ENCODE measurements at regions not wholly inside any gene's neighbourhood (a gene's known extent, or its start where the extent isn't known, plus 50 kb on each side); places are given as distances from the start of the nearest gene placed in this dataset.

GRCh38 chr4:57291911-57292310 lies 181.7 kb upstream of the IGFBP7 start:
- DNase-seq (ENCODE audit: extremely low read depth in 1 of 2, low read depth in 1 of 2): no peak

- no peak for DNase-seq (ENCODE audit: extremely low read depth in 1 of 2, low read depth in 1 of 2)
These were observed 177.8 kb upstream of the IGFBP7 start for GRCh38 chr4:57287687-57288604.

- no peak for DNase-seq (ENCODE audit: extremely low read depth in 1 of 2, low read depth in 1 of 2)
These were observed 172.7 kb upstream of the IGFBP7 start for GRCh38 chr4:57282933-57283310.

- DNase-seq (ENCODE audit: extremely low read depth in 1 of 2, low read depth in 1 of 2): no peak
These were observed 170.3 kb upstream of the IGFBP7 start for GRCh38 chr4:57280481-57280880.

GRCh38 chr4:57278780-57279179 lies 168.6 kb upstream of the IGFBP7 start:
- no peak for DNase-seq (ENCODE audit: extremely low read depth in 1 of 2, low read depth in 1 of 2)

- DNase-seq (ENCODE audit: extremely low read depth in 1 of 2, low read depth in 1 of 2): no peak
These were observed 163.9 kb upstream of the IGFBP7 start for GRCh38 chr4:57274082-57274481.

- DNase-seq (ENCODE audit: extremely low read depth in 1 of 2, low read depth in 1 of 2): no peak
These were observed 160.2 kb upstream of the IGFBP7 start for GRCh38 chr4:57270346-57270745.

GRCh38 chr4:57265831-57266582 lies 155.8 kb upstream of the IGFBP7 start:
- DNase-seq (ENCODE audit: extremely low read depth in 1 of 2, low read depth in 1 of 2): no peak

- no peak for DNase-seq (ENCODE audit: extremely low read depth in 1 of 2, low read depth in 1 of 2)
These were observed 144.6 kb upstream of the IGFBP7 start for GRCh38 chr4:57254754-57255153.

GRCh38 chr4:57249083-57249482 lies 138.9 kb upstream of the IGFBP7 start:
- no peak for DNase-seq (ENCODE audit: extremely low read depth in 1 of 2, low read depth in 1 of 2)

- no peak for DNase-seq (ENCODE audit: extremely low read depth in 1 of 2, low read depth in 1 of 2)
These were observed 132.9 kb upstream of the IGFBP7 start for GRCh38 chr4:57243076-57243475.

GRCh38 chr4:57234252-57234775 lies 124.1 kb upstream of the IGFBP7 start:
- no peak for DNase-seq (ENCODE audit: extremely low read depth in 1 of 2, low read depth in 1 of 2)

GRCh38 chr4:57233386-57233785 lies 123.2 kb upstream of the IGFBP7 start:
- no peak for DNase-seq (ENCODE audit: extremely low read depth in 1 of 2, low read depth in 1 of 2)

- no peak for DNase-seq (ENCODE audit: extremely low read depth in 1 of 2, low read depth in 1 of 2)
These were observed 121.6 kb upstream of the IGFBP7 start for GRCh38 chr4:57231781-57232180.

- no peak for DNase-seq (ENCODE audit: extremely low read depth in 1 of 2, low read depth in 1 of 2)
These were observed 110.5 kb upstream of the IGFBP7 start for GRCh38 chr4:57220734-57221133.

- DNase-seq (ENCODE audit: extremely low read depth in 1 of 2, low read depth in 1 of 2): no peak
These were observed 110.0 kb upstream of the IGFBP7 start for GRCh38 chr4:57220172-57220571.

- no peak for DNase-seq (ENCODE audit: extremely low read depth in 1 of 2, low read depth in 1 of 2)
These were observed 109.2 kb upstream of the IGFBP7 start for GRCh38 chr4:57219431-57219830.

- no peak for DNase-seq (ENCODE audit: extremely low read depth in 1 of 2, low read depth in 1 of 2)
These were observed 104.6 kb upstream of the IGFBP7 start for GRCh38 chr4:57214654-57215411.

GRCh38 chr4:57211131-57211530 lies 100.9 kb upstream of the IGFBP7 start:
- DNase-seq (ENCODE audit: extremely low read depth in 1 of 2, low read depth in 1 of 2): no peak

- no peak for DNase-seq (ENCODE audit: extremely low read depth in 1 of 2, low read depth in 1 of 2)
These were observed 96.0 kb upstream of the IGFBP7 start for GRCh38 chr4:57206172-57206571.

- no peak for DNase-seq (ENCODE audit: extremely low read depth in 1 of 2, low read depth in 1 of 2)
These were observed 95.4 kb upstream of the IGFBP7 start for GRCh38 chr4:57205580-57205979.
